ENCODE measurements at regions not wholly inside any gene's neighbourhood (a gene's known extent, or its start where the extent isn't known, plus 50 kb on each side); places are given as distances from the start of the nearest gene placed in this dataset.

DNA sequence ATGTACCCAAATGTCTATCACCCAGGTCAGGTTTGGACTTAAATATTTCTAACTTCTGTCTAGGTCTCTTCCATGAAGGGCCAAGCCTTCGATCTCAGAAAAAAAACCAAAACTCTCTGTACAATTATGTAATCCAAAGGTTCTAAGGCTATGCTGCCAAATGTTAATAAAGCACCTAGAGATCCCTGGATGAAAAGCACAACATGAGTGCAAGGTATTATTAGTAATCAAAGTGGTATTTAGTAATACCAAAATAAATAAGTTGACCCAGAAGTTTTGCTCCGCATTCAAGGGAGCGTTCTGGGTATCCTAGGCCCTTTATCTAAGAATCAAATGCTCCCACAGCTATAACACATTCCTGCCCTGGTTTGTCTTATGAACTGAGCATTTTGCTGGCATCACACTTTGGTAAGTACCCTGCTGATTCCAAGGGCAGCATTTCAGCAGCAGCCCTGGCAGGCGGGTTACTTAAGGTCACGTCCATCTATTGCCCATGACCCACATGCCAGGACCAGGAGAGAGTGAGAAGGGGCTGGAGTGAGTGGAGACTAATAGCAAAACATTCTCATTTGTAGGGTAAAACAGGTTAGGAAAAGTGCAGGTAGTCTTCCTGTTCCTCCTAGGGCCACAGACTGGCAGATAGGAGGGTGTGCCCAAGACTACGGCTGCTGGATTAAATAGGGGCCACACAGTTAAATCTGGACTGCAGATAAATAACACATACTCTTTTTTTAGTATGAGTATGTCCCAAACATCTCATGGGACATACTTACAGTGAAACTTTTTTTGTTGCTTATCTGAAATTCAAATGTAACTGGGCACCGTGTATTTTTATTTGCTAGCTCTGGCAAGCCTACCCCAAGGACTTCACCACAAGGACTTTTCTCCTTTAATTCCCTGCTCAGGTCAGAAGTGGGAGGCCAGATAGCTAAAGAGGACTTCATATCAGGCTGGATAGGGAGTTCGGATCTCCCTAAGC lies 76.0 kb upstream of the SNRK start:
- DNase-seq, result no peak

GRCh38 chr3:43207628-43208085 lies 78.7 kb upstream of the SNRK start:
- no peak for DNase-seq

- DNase-seq, result no peak
These were observed 79.7 kb upstream of the SNRK start for GRCh38 chr3:43206632-43207031.

GRCh38 chr3:43206105-43206504 lies 80.2 kb upstream of the SNRK start:
- DNase-seq, result no peak

DNA sequence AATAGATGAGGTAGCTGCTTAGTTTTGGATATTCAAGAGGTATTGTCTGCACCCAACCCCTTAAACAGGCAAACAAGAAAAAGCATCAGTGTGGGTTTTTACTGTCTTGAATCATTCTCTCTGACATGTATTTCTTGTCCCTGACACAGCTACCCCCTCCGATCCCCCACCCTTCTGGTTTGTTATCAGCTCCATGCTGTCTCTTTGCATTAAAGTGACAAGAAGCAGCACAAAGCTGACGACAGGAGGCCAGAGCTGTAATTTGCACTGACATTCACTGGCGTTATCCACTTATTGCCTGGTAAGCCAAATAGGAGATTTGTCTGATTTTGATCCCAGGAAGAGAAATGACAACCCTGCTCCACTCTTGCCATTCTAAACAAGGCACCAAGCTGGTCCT lies 83.3 kb upstream of the SNRK start:
- DNase-seq, result no peak

GRCh38 chr3:43201581-43201980 lies 84.8 kb upstream of the SNRK start:
- DNase-seq, result no peak

- peak in 3 of 56 donors; percentile 4 to 8 (median 5) for DNase-seq
These were observed 86.6 kb upstream of the SNRK start for GRCh38 chr3:43199645-43200306.

DNA sequence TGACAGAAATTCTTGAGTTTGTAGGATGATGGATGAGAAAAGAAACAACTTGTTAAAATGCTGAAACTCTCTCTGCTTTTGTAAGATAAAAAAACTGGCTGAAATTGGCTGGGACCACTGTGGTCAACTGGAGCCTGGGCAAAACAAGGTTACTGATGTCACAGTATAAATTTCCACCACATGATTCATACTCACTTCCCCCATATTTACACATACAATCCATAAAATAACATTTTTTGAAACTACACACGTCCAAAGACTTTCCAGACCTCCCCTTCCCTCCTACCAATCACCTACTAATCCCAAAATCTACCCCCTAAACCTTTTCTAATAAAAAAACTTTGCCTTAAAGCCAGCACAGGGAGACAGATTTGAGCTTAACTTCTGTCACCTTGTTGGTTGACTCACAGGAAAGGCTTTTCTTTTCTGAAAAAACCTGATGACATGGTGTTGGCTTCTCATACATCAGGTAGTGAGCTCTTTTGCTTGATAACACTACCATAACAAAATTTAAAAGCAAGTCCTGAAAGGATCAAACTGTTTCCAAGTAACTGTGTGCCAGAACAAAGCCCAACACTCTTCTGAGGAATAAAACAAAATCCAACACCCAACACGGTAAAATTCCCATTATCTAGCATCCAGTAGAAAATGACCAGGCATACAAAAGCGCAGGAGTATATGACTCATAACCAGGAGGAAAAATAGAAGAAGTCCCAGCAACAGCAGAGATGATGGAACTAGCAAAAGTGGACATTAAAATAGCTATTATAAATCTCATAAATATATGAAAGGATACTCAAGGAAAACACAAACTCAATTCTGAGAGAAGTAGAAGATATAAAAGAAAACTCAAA lies 87.3 kb upstream of the SNRK start:
- no peak for DNase-seq

DNA sequence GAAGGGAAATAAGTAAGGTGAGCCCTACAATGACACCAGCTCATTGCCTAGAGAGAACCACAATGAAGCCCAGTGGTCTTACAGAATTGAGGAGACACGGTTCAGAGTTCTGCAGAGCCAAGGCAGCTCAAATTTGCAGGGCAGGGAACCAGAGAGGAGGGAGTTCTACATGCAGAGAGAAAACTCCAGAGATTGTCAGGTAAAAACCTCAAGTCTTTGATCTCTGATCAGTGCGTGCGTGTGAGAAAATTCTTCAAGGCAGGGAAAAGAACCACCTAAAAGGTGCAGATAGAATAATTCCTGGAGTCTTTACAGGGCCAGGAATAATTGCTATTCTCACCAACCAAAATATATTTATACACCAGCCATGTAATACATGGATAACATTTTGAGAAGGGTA lies 88.0 kb upstream of the SNRK start:
- DNase-seq, result no peak

DNA sequence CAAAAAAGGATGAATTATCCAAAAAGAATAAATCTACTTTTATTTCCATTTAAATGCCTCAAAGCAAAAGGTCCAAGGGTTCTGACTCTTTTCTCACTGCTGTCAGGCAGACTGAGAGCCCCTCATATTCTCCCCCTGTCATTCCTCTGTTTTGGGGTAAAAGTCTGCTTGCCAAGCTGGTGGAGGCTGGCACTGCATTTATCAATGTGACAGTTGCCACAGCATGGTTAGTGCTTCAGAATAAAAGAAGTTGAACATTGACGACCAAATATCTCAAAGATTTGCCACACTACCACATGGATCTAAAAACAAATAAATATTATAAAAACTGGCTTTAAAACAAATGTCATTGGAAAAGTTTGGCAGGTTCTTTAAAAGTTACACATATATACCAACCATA lies 89.2 kb upstream of the SNRK start:
- DNase-seq, result no peak

GRCh38 chr3:43196721-43197120 lies 89.6 kb upstream of the SNRK start:
- DNase-seq, result no peak

DNA sequence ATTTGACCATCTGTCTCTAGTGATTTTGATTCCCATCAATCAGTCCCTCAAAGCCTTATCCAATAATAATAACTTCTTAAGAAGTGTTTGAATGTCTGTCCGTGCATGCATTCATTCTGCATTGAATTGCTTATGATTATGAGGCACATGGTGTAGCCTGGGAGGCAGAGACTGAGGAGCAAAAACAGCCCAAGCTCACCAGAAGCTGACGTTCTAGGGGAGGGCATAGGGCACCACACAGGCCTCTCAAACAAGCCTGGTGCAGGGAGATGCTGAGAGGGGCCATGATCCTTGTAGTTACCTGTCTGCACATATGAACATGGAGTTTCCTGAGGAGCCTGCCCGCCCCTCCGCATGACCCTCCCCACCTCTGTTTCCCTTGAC lies 89.2 kb upstream of the POMGNT2 start:
- no peak for DNase-seq

DNA sequence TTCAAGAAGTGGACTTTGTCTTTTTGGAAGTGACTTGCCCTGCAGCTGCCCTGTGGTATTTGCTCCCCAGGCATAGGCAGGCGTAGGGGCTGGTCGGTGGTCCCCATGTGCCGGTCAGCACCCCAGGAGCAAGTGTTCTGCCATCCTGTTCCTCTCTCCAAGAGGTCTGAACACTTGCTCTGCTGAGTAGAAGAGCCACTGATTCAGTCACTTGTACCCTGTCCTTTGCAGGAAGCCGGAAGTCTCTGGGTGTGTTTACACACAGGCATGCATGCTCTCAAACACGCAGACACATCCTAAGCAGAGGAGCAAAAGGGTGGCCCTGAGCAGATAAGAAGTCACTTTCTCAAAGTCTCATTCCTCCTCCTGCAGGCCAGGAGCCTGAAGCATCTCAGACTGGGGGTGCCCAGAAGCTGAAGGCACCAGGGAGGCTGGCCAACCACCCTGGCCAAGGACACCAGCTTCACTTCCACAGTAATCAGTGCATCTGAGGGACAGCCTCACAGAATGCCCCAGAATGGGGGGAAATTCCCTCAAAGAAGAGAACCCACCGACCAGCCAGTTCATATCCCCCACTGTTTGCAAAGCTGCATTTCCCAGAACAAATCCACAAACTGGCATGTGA lies 88.7 kb upstream of the POMGNT2 start:
- DNase-seq, result no peak

DNA sequence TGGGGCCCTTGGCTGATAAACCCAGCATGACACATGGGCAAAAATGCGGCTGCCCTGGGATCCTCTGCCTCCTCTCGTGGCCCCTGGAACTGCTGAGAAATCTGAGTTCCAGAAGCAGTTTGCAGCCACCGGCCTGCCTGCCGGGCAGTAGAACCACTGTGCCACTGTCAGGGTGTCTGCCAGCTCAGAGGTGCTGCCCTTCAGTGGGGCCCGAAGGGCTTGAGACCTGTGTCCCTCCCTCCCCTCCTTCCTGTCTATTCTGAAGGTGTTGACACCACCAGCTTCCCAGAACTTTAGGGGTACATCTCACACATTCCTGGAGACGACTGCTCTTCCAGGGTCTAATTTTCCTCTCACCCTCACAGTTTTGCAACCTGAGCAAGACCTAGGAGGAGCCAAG lies 88.2 kb upstream of the POMGNT2 start:
- no peak for DNase-seq

DNA sequence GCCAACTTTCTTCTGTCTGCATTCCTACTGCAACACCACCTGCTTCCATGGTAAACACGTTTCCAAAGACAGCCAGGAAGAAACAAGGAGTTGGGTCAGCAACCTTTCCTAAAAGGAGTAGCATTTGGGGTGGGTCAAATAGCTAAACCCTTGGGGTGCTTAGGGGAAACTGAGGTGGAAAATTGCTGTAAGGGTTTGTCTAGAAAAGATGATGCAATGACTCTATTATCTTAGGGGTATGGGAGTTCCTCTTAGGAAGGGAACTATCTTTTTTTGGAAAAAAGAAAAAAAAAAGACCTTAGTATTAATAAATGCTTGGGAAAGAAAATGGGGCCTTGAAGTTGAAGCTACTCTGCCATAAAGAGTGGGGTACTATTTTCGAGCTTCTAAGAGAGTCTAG lies 86.1 kb upstream of the POMGNT2 start:
- DNase-seq, result no peak

- DNase-seq, result no peak
These were observed 85.2 kb upstream of the POMGNT2 start for GRCh38 chr3:43191116-43191515.

- DNase-seq, result no peak
These were observed 84.8 kb upstream of the POMGNT2 start for GRCh38 chr3:43190670-43191069.

DNA sequence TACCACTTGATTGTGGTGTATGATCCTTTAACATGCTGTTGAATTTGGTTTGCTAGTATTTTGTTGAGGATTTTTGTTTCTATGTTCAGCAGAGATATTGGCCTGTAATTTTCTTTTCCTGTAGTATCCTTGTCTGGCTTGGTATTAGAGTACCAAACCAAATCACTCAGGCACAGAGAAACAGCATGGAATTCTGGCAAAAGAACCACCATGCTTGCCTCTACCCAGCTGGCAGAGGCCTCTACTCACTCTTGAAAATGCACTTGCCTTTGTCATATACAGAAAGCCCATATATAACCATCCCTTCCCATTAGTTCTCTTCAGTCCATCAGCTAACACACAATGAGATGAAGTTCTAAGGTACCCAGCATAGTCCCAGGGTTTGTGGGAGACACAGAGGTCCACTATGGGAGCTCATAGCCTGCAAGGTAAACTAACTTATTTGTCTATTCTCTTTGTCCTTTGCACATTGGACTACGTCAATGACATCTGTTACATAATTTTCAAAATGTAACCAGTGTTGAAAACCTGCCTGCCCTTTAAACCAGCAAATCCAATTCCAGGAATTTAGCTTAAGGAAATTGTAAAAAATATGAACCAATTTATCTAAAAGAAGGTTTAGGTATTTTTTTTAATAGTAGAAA lies 82.1 kb upstream of the POMGNT2 start:
- no peak for DNase-seq

DNA sequence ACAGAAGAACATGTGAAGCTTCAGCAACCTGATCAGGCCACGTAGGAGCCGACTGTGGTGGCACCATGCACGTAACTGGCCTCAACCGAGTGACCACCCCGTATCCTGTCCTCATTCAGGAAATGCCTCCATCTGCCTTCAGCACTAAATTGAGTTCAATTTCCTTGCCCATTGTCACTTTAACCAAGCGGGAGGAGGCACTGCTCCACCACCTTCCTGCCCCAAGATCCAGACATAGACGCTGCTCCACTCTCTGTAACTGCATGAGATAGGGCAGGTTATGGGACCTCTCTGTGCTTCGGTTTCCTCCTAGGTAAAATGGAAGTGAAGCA lies 80.1 kb upstream of the POMGNT2 start:
- no peak for DNase-seq

- no peak for DNase-seq
These were observed 79.5 kb upstream of the POMGNT2 start for GRCh38 chr3:43185274-43185982.

Data from nucleus accumbens (tissue), 56 donors.